CD8-positive, alpha-beta memory T cell (primary cell): ENCODE measurements at regions not wholly inside any gene's neighbourhood (a gene's known extent, or its start where the extent isn't known, plus 50 kb on each side); places are given as distances from the start of the nearest gene placed in this dataset.
A peak's percentile ranks its signal among the peaks of the same experiment; 100 is the strongest.

Experiments used
- CTCF ChIA-PET: fragments of 350-600 bp; sonication (Branson Sonifier 250); formaldehyde crosslinking; loops from one replicate; lab custom pipeline; 2021; ENCODE audit warnings: antibody characterized with exemption; lab: Charles Lee
- POLR2A ChIA-PET: fragments of 350-600 bp; sonication (Branson Sonifier 250); formaldehyde crosslinking; loops from one replicate; lab custom pipeline; 2021; ENCODE audit warnings: antibody characterized with exemption; lab: Charles Lee
- DNase-seq, 5 donors: peaks; one replicate each; pipeline versions ENCODE4 v3.0.0 to v3.0.0-alpha.2; 2020 to 2022; ENCODE audit warnings: mixed read lengths in 1 of 5
- H3K27ac ChIP-seq: one replicate; pipeline ENCODE4 v1.7.0; 2013; ENCODE audit warnings: low read depth, mild to moderate bottlenecking, low read length, moderate library complexity
- H3K27me3 ChIP-seq: 2 replicates; pipeline ENCODE4 v1.7.0; 2013; ENCODE audit warnings: low read length, mild to moderate bottlenecking; ENCODE audit not compliant: insufficient read depth, poor library complexity, severe bottlenecking
- H3K36me3 ChIP-seq: 2 replicates; pipeline ENCODE4 v1.7.0; 2013; ENCODE audit warnings: mild to moderate bottlenecking, low read length, moderate library complexity; ENCODE audit not compliant: insufficient read depth
- H3K4me1 ChIP-seq: 2 replicates; pipeline ENCODE4 v1.7.0; 2013; ENCODE audit warnings: mild to moderate bottlenecking, low read length, moderate library complexity; ENCODE audit not compliant: insufficient read depth
- H3K4me3 ChIP-seq: 2 replicates; pipeline ENCODE4 v1.7.0; 2013; ENCODE audit warnings: mild to moderate bottlenecking, low read length
- H3K9me3 ChIP-seq: 2 replicates; pipeline ENCODE4 v1.7.0; 2013; ENCODE audit warnings: mild to moderate bottlenecking, low read length
- H3K27ac Mint-ChIP-seq, 8 donors: one replicate each; pipeline ENCODE4 v1.8.0; 2020 to 2021; ENCODE audit warnings: mixed read lengths in 8 of 8, mild to moderate bottlenecking in 6 of 8, inconsistent platforms in 3 of 8, moderate library complexity in 3 of 8
- H3K27me3 Mint-ChIP-seq, 2 donors: one replicate each; pipeline ENCODE4 v1.8.0; 2020 to 2021; ENCODE audit warnings: mixed read lengths in 2 of 2, mild to moderate bottlenecking in 1 of 2, moderate library complexity in 1 of 2
- H3K36me3 Mint-ChIP-seq, 3 donors: one replicate each; pipeline ENCODE4 v1.8.0; 2020 to 2021; ENCODE audit warnings: mixed read lengths in 3 of 3, inconsistent platforms in 1 of 3, mild to moderate bottlenecking in 1 of 3
- H3K4me1 Mint-ChIP-seq, 3 donors: one replicate each; pipeline ENCODE4 v1.8.0; 2020 to 2021; ENCODE audit warnings: mixed read lengths in 3 of 3, inconsistent platforms in 1 of 3, mild to moderate bottlenecking in 1 of 3
- H3K4me3 Mint-ChIP-seq, 7 donors: one replicate each; pipeline ENCODE4 v1.8.0; 2020 to 2021; ENCODE audit warnings: mixed read lengths in 7 of 7, mild to moderate bottlenecking in 6 of 7, moderate library complexity in 4 of 7, inconsistent platforms in 2 of 7
- H3K9me3 Mint-ChIP-seq, 5 donors: one replicate each; pipeline ENCODE4 v1.8.0; 2020 to 2022; ENCODE audit warnings: mixed read lengths in 5 of 5, mild to moderate bottlenecking in 3 of 5, moderate library complexity in 2 of 5, inconsistent platforms in 1 of 5

DNA sequence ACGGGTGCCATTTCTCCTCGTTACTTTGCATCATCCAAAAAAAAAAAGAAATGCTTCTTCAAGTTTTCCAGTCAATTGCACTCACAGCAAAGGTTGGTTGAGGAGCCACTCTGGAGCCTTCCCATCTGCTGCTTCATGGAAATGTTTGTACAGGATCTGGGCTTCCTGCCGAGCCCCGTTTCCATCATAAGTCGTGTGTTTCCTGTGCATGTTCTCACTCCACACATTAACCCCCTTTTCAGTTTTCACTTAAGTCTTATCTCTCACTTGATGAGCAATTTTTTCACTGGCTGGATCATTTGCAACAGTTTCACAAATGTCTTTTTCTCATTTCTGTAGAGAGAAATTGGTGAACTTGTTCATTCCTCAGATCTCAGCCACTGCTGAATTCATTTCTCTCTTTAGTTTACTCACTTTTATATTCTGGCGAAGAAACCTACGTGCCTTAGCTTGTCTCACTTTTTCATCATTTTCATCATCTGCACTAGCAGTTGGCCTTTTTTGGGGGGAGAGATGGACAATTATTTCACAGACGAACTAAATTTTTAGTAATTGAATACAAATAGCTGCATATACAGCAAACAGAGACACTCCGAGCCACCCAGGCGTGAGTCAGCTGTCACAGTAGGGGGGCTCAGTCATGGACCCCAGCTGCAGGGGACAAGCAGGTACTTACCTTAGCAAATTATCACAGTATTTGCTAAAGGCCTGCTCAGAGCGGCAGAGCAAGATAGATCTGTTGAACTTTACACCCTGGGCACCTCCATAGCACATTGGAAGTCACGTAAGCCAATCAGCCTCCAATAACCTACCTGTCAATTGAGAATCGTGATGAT is 750.8 kb upstream of the ID2 start:
- Mint-ChIP-seq H3K27ac (no peak overlapping the region), H3K27me3 (peaks cover 1 to 6% of the 10 kb centered on the region in 2 donors), H3K9me3 (no peaks in the 10 kb centered on the region), H3K36me3 (peaks cover 0 to 6% (median 1%) of the 10 kb centered on the region in 3 donors), H3K4me1 (peaks cover 3 to 8% (median 7%) of the 10 kb centered on the region in 3 donors), H3K4me3 (peak overlapping the region in 2 of 7 donors; percentile 1 to 19)
- ChIA-PET POLR2A (no interaction called here), CTCF (no interaction called here)
- DNase-seq: no peak
- H3K27ac ChIP-seq: no peak overlapping the region
- no peaks in the 10 kb centered on the region for H3K4me1 ChIP-seq
- H3K36me3 ChIP-seq: no peaks in the 10 kb centered on the region
- no peaks in the 10 kb centered on the region for H3K9me3 ChIP-seq
- no peaks in the 10 kb centered on the region for H3K27me3 ChIP-seq
- no peak overlapping the region for H3K4me3 ChIP-seq

DNA sequence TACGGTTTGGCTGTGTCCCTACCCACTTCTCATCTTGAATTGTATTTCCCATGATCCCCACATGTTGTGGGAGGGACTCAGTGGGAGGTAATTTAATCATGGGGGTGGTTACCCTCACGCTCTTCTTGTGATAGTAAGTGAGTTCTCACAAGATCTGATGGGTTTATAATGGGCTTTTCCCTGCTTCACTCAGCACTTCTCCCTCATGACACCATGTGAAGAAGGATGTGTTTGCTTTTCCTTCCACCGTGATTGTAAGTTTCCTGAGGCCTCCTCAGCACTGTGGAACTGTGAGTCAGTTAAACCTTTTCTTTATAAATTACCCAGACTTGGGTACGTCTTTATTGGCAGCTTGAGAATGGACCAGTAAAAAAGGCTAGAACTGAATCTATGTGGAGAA is 750.0 kb upstream of the ID2 start:
- no peak overlapping the region for H3K27ac ChIP-seq
- H3K4me3 ChIP-seq: no peak overlapping the region
- Mint-ChIP-seq H3K27ac (no peak overlapping the region), H3K4me3 (peak overlapping the region in 1 of 7 donors; percentile 34), H3K9me3 (no peaks in the 10 kb centered on the region), H3K27me3 (peaks cover 1 to 6% of the 10 kb centered on the region in 2 donors), H3K36me3 (peaks cover 0 to 6% (median 1%) of the 10 kb centered on the region in 3 donors), H3K4me1 (peaks cover 3 to 8% (median 7%) of the 10 kb centered on the region in 3 donors)
- no peaks in the 10 kb centered on the region for H3K4me1 ChIP-seq
- no peak for DNase-seq
- POLR2A ChIA-PET: no interaction called here
- H3K9me3 ChIP-seq: no peaks in the 10 kb centered on the region
- no peaks in the 10 kb centered on the region for H3K36me3 ChIP-seq
- H3K27me3 ChIP-seq: no peaks in the 10 kb centered on the region
- CTCF ChIA-PET: no interaction called here

DNA sequence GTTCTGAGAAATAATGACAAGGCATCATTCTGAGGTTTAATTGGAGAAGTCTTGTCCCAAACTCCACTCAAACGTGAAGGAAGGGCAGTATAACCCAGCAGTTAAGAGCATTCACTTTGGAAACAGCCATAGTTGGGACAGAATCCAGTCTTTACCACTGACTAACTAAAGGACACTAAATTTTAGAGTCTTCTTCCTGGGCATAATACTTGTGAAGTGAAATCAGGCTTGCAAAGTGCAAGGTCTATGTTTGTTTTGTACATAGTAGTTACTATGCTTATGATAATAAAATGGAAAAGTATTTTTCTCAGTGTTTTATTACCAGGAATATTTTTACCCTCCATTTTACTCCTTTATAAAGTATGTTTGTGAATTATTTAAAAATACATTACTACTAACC is 748.2 kb upstream of the ID2 start:
- no peak overlapping the region for H3K27ac ChIP-seq
- no peaks in the 10 kb centered on the region for H3K9me3 Mint-ChIP-seq
- H3K36me3 ChIP-seq: no peaks in the 10 kb centered on the region
- POLR2A ChIA-PET: no interaction called here
- CTCF ChIA-PET: no interaction called here
- peaks cover 1 to 6% of the 10 kb centered on the region in 2 donors for H3K27me3 Mint-ChIP-seq
- no peak overlapping the region for H3K4me3 ChIP-seq
- H3K4me1 ChIP-seq: no peaks in the 10 kb centered on the region
- no peaks in the 10 kb centered on the region for H3K9me3 ChIP-seq
- H3K4me3 Mint-ChIP-seq: no peak overlapping the region
- DNase-seq: no peak
- H3K27ac Mint-ChIP-seq: no peak overlapping the region
- H3K36me3 Mint-ChIP-seq: peaks cover 0 to 6% (median 1%) of the 10 kb centered on the region in 3 donors
- H3K4me1 Mint-ChIP-seq: peaks cover 3 to 8% (median 7%) of the 10 kb centered on the region in 3 donors
- H3K27me3 ChIP-seq: no peaks in the 10 kb centered on the region

GRCh38 chr2:7934476-7934875 is 747.4 kb upstream of the ID2 start:
- Histone ChIP-seq H3K27me3 (no peaks in the 10 kb centered on the region), H3K27ac (no peak overlapping the region), H3K9me3 (no peaks in the 10 kb centered on the region), H3K4me3 (no peak overlapping the region), H3K4me1 (no peaks in the 10 kb centered on the region), H3K36me3 (no peaks in the 10 kb centered on the region)
- Mint-ChIP-seq H3K27ac (no peak overlapping the region), H3K36me3 (peaks cover 0 to 3% (median 1%) of the 10 kb centered on the region in 3 donors), H3K4me3 (no peak overlapping the region), H3K4me1 (peaks cover 3 to 8% (median 7%) of the 10 kb centered on the region in 3 donors), H3K27me3 (peaks cover 1 to 6% of the 10 kb centered on the region in 2 donors), H3K9me3 (no peaks in the 10 kb centered on the region)
- ChIA-PET POLR2A (no interaction called here), CTCF (interaction anchor here (1.6 kb wide), 1 partner anchor 11 kb away, joined by 4 read pairs; no protein-coding TSS in a partner anchor)
- no peak for DNase-seq

- Histone ChIP-seq H3K9me3 (no peaks in the 10 kb centered on the region), H3K36me3 (no peaks in the 10 kb centered on the region), H3K4me3 (no peak overlapping the region), H3K27ac (no peak overlapping the region), H3K4me1 (no peaks in the 10 kb centered on the region), H3K27me3 (no peaks in the 10 kb centered on the region)
- peaks cover 0 to 1% of the 10 kb centered on the region in 2 donors for H3K27me3 Mint-ChIP-seq
- DNase-seq: no peak
- peaks cover 0 to 1% (median 0%) of the 10 kb centered on the region in 3 donors for H3K36me3 Mint-ChIP-seq
- ChIA-PET CTCF (no interaction called here), POLR2A (no interaction called here)
- H3K27ac Mint-ChIP-seq: no peak overlapping the region
- no peaks in the 10 kb centered on the region for H3K9me3 Mint-ChIP-seq
- H3K4me3 Mint-ChIP-seq: no peak overlapping the region
- no peaks in the 10 kb centered on the region for H3K4me1 Mint-ChIP-seq
These were observed 744.8 kb upstream of the ID2 start for GRCh38 chr2:7937082-7937481.

GRCh38 chr2:7940723-7941122 is 741.1 kb upstream of the ID2 start:
- no peak for DNase-seq
- Histone ChIP-seq H3K4me3 (no peak overlapping the region), H3K27ac (no peak overlapping the region), H3K4me1 (no peaks in the 10 kb centered on the region), H3K36me3 (no peaks in the 10 kb centered on the region), H3K27me3 (no peaks in the 10 kb centered on the region), H3K9me3 (no peaks in the 10 kb centered on the region)
- no peaks in the 10 kb centered on the region for H3K9me3 Mint-ChIP-seq
- no peaks in the 10 kb centered on the region for H3K36me3 Mint-ChIP-seq
- ChIA-PET POLR2A (no interaction called here), CTCF (no interaction called here)
- no peak overlapping the region for H3K4me3 Mint-ChIP-seq
- no peaks in the 10 kb centered on the region for H3K4me1 Mint-ChIP-seq
- no peak overlapping the region for H3K27ac Mint-ChIP-seq
- no peaks in the 10 kb centered on the region for H3K27me3 Mint-ChIP-seq

- Mint-ChIP-seq H3K4me3 (no peak overlapping the region), H3K27ac (peak overlapping the region in 1 of 8 donors; percentile 51), H3K27me3 (no peaks in the 10 kb centered on the region), H3K4me1 (no peaks in the 10 kb centered on the region), H3K9me3 (no peaks in the 10 kb centered on the region), H3K36me3 (no peaks in the 10 kb centered on the region)
- POLR2A ChIA-PET: no interaction called here
- Histone ChIP-seq H3K9me3 (no peaks in the 10 kb centered on the region), H3K4me1 (no peaks in the 10 kb centered on the region), H3K4me3 (no peak overlapping the region), H3K27ac (no peak overlapping the region), H3K36me3 (no peaks in the 10 kb centered on the region), H3K27me3 (no peaks in the 10 kb centered on the region)
- CTCF ChIA-PET: no interaction called here
- no peak for DNase-seq
These were observed 738.4 kb upstream of the ID2 start for GRCh38 chr2:7943446-7943845.

DNA sequence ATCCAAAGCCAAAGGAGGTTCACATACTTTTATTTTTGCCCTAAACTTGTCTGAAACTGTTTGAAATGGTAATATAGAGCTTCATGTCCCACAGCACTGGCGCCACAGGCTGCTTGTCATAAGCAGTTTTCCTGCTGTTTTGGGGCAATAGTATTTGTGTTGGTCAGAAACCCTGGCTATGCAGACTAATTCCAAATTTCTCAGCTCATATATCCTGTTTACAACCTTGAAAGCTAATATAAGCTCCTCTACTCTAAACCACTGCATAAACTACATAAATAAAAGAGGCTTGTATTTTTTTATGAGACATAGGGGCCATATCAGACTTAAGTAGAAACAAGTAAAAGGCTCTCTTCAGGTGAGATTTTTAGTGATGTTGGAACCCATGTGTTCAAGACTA is 736.8 kb upstream of the ID2 start:
- Mint-ChIP-seq H3K36me3 (no peaks in the 10 kb centered on the region), H3K27ac (peak overlapping the region in 1 of 8 donors; percentile 4), H3K4me3 (no peak overlapping the region), H3K4me1 (no peaks in the 10 kb centered on the region), H3K9me3 (no peaks in the 10 kb centered on the region), H3K27me3 (peaks cover 0 to 4% of the 10 kb centered on the region in 2 donors)
- Histone ChIP-seq H3K4me3 (no peak overlapping the region), H3K36me3 (no peaks in the 10 kb centered on the region), H3K27ac (no peak overlapping the region), H3K27me3 (no peaks in the 10 kb centered on the region), H3K4me1 (no peaks in the 10 kb centered on the region), H3K9me3 (no peaks in the 10 kb centered on the region)
- DNase-seq: no peak
- ChIA-PET CTCF (interaction anchor here (0.9 to 1.1 kb wide), 2 partner anchors 10 to 11 kb away, joined by 3 to 4 read pairs; no protein-coding TSS in a partner anchor), POLR2A (no interaction called here)
